Upper lobe of right lung (tissue), 1 donor: ENCODE measurements at regions not wholly inside any gene's neighbourhood (a gene's known extent, or its start where the extent isn't known, plus 50 kb on each side); places are given as distances from the start of the nearest gene placed in this dataset.
A peak's percentile ranks its signal among the peaks of the same experiment; 100 is the strongest.

Source experiments
- ATAC-seq: fragments of 200-7000 bp; cut with Tn5 transposase; one replicate; pipeline ENCODE4 v1.9.1; 2020; ENCODE audit warnings: mild to moderate bottlenecking, moderate library complexity
- DNase-seq: peaks from one replicate; pipeline ENCODE4 v3.0.0-alpha.2; 2020
- H3K27ac ChIP-seq: fragments of 200-600 bp; one replicate; pipeline ENCODE4 v1.8.0; 2022
- H3K27me3 ChIP-seq: fragments of 200-600 bp; one replicate; pipeline ENCODE4 v1.8.0; 2022; ENCODE audit warnings: mild to moderate bottlenecking
- H3K36me3 ChIP-seq: fragments of 200-600 bp; one replicate; pipeline ENCODE4 v1.8.0; 2022
- H3K4me1 ChIP-seq: fragments of 200-600 bp; one replicate; pipeline ENCODE4 v1.8.0; 2022
- H3K4me3 ChIP-seq: fragments of 200-600 bp; one replicate; pipeline ENCODE4 v1.8.0; 2022; ENCODE audit warnings: mild to moderate bottlenecking
- H3K9me3 ChIP-seq: fragments of 200-600 bp; one replicate; pipeline ENCODE4 v1.8.0; 2022
- CTCF ChIP-seq: fragments of 200-600 bp; IDR thresholded peaks from one replicate; pipeline ENCODE4 v1.8.0; 2022; ENCODE audit warnings: antibody characterized with exemption
- intact Hi-C: fragments of 100-400 bp; cut with DNase I; formaldehyde crosslinking; loops from one replicate; pipeline ENCODE4 v1.11.0; 2022
- donor health status: DM: no; HTN: yes; CAD: no; lungs with severe emphysema.

- ATAC-seq, result no peak
- TF ChIP-seq CTCF, result no peak
- no peaks in the 10 kb centered on the region for H3K9me3 ChIP-seq
- peaks cover 7% of the 10 kb centered on the region for H3K27me3 ChIP-seq
- no peaks in the 10 kb centered on the region for H3K36me3 ChIP-seq
- no peak for DNase-seq
- intact Hi-C loops, result no loop called here
- no peak overlapping the region for H3K4me3 ChIP-seq
- H3K4me1 ChIP-seq, result no peaks in the 10 kb centered on the region
- no peak overlapping the region for H3K27ac ChIP-seq
Observed at GRCh38 chr4:111930659-111931058, 214.6 kb upstream of the FAM241A start.

GRCh38 chr4:111933703-111934102 is 211.6 kb upstream of the FAM241A start:
- TF ChIP-seq CTCF, result no peak
- intact Hi-C loops, result no loop called here

GRCh38 chr4:111934314-111934713 is 210.9 kb upstream of the FAM241A start:
- Histone ChIP-seq H3K9me3 (no peaks in the 10 kb centered on the region), H3K27me3 (peaks cover 7% of the 10 kb centered on the region), H3K4me3 (no peak overlapping the region), H3K36me3 (no peaks in the 10 kb centered on the region), H3K4me1 (no peaks in the 10 kb centered on the region), H3K27ac (no peak overlapping the region)
- DNase-seq, result no peak
- intact Hi-C loops, result no loop called here
- TF ChIP-seq CTCF, result no peak
- ATAC-seq, result no peak

More at GRCh38 chr4:111933703-111934102, 211.6 kb upstream of the FAM241A start:
- no peaks in the 10 kb centered on the region for H3K9me3 ChIP-seq
- H3K4me3 ChIP-seq, result no peak overlapping the region
- H3K36me3 ChIP-seq, result no peaks in the 10 kb centered on the region
- H3K27ac ChIP-seq, result no peak overlapping the region
- no peaks in the 10 kb centered on the region for H3K4me1 ChIP-seq
- peaks cover 7% of the 10 kb centered on the region for H3K27me3 ChIP-seq
- no peak for ATAC-seq
- no peak for DNase-seq

- peaks cover 7% of the 10 kb centered on the region for H3K27me3 ChIP-seq
- no peaks in the 10 kb centered on the region for H3K9me3 ChIP-seq
- DNase-seq, result no peak
- intact Hi-C loops, result no loop called here
- no peak for TF ChIP-seq CTCF
- ATAC-seq, result no peak
- H3K4me3 ChIP-seq, result no peak overlapping the region
- H3K36me3 ChIP-seq, result no peaks in the 10 kb centered on the region
- H3K4me1 ChIP-seq, result no peaks in the 10 kb centered on the region
- no peak overlapping the region for H3K27ac ChIP-seq
Observed at GRCh38 chr4:111937368-111937767, 207.9 kb upstream of the FAM241A start.

GRCh38 chr4:111941957-111942356 is 203.3 kb upstream of the FAM241A start:
- H3K4me3 ChIP-seq, result no peak overlapping the region
- no peaks in the 10 kb centered on the region for H3K27me3 ChIP-seq
- ATAC-seq (no peak), DNase-seq (no peak)
- no peaks in the 10 kb centered on the region for H3K36me3 ChIP-seq
- no peaks in the 10 kb centered on the region for H3K4me1 ChIP-seq
- intact Hi-C loops, result no loop called here
- H3K9me3 ChIP-seq, result no peaks in the 10 kb centered on the region
- no peak for TF ChIP-seq CTCF
- no peak overlapping the region for H3K27ac ChIP-seq

- Histone ChIP-seq H3K9me3 (no peaks in the 10 kb centered on the region), H3K4me1 (no peaks in the 10 kb centered on the region), H3K36me3 (no peaks in the 10 kb centered on the region), H3K27me3 (no peaks in the 10 kb centered on the region), H3K27ac (no peak overlapping the region), H3K4me3 (no peak overlapping the region)
- DNase-seq (peak; percentile 61), ATAC-seq (peak; percentile 84)
- peak; percentile 37 for TF ChIP-seq CTCF
- intact Hi-C loops, result no loop called here
Observed at GRCh38 chr4:111943796-111944203, 201.5 kb upstream of the FAM241A start.
